SK-N-SH (cell line): ENCODE measurements at regions not wholly inside any gene's neighbourhood (a gene's known extent, or its start where the extent isn't known, plus 50 kb on each side); places are given as distances from the start of the nearest gene placed in this dataset.

ENCODE experiments used
- EP300 ChIP-seq, 2 experiments: IDR thresholded peaks; 2 replicates each; pipeline versions ENCODE4 v1.4.0 to v1.6.1; 2012; ENCODE audit warnings: borderline replicate concordance in 1 of 2, low read depth in 1 of 2, low read length in 1 of 2
- POLR2AphosphoS5 ChIP-seq: IDR thresholded peaks from 2 replicates; pipeline ENCODE4 v1.6.1; 2012; ENCODE audit warnings: low read depth, low read length
- RFX5 ChIP-seq: IDR thresholded peaks from 2 replicates; pipeline ENCODE4 v1.6.1; 2012; ENCODE audit warnings: mild to moderate bottlenecking, improper control_type of control experiment, low read length
- YY1 ChIP-seq: IDR thresholded peaks from 2 replicates; pipeline ENCODE4 v1.4.0; 2012; ENCODE audit warnings: low read depth, mild to moderate bottlenecking
- TF ChIP-seq, protein P1 (sequence below): fragments of 200-600 bp; sonication (generic); IDR thresholded peaks from 2 replicates; pipeline ENCODE4 v1.6.1; 2017; ENCODE audit warnings: antibody characterized with exemption, mild to moderate bottlenecking, moderate library complexity
- TF ChIP-seq, protein P2 (sequence below): IDR thresholded peaks from 2 replicates; pipeline ENCODE4 v1.6.1; 2012; ENCODE audit warnings: mild to moderate bottlenecking, low read depth, low read length, moderate library complexity
- TF ChIP-seq, protein P3 (sequence below): fragments of 150-350 bp; IDR thresholded peaks from 2 replicates; pipeline ENCODE4 v1.6.1; 2017; ENCODE audit warnings: antibody characterized with exemption, low read length, low read depth, borderline replicate concordance

DNA sequence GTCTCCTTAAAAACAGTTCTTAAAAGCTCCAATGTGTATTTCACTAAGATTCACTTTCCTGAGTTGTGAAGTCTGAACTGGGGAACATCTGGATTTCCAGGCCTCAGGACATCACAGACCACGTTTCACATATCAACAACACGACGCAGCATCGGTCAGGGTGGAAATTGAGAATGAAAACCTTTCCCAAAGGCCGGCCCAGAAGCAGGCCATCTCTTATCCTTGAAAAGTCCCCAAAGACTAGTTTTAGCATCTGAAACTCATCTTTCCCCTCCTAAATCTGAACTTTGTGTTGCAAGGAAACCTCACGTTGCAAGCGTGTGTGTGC, 96.4 kb upstream of the COL5A1 start:
- TF ChIP-seq, protein P1, sequence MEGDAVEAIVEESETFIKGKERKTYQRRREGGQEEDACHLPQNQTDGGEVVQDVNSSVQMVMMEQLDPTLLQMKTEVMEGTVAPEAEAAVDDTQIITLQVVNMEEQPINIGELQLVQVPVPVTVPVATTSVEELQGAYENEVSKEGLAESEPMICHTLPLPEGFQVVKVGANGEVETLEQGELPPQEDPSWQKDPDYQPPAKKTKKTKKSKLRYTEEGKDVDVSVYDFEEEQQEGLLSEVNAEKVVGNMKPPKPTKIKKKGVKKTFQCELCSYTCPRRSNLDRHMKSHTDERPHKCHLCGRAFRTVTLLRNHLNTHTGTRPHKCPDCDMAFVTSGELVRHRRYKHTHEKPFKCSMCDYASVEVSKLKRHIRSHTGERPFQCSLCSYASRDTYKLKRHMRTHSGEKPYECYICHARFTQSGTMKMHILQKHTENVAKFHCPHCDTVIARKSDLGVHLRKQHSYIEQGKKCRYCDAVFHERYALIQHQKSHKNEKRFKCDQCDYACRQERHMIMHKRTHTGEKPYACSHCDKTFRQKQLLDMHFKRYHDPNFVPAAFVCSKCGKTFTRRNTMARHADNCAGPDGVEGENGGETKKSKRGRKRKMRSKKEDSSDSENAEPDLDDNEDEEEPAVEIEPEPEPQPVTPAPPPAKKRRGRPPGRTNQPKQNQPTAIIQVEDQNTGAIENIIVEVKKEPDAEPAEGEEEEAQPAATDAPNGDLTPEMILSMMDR: no peak
- TF ChIP-seq EP300 (IDR thresholded peaks at IDR 0.05; ENCODE audit: borderline replicate concordance in 1 of 2, low read depth in 1 of 2, low read length in 1 of 2): no peak
- no peak for TF ChIP-seq POLR2AphosphoS5
- TF ChIP-seq, protein P2, sequence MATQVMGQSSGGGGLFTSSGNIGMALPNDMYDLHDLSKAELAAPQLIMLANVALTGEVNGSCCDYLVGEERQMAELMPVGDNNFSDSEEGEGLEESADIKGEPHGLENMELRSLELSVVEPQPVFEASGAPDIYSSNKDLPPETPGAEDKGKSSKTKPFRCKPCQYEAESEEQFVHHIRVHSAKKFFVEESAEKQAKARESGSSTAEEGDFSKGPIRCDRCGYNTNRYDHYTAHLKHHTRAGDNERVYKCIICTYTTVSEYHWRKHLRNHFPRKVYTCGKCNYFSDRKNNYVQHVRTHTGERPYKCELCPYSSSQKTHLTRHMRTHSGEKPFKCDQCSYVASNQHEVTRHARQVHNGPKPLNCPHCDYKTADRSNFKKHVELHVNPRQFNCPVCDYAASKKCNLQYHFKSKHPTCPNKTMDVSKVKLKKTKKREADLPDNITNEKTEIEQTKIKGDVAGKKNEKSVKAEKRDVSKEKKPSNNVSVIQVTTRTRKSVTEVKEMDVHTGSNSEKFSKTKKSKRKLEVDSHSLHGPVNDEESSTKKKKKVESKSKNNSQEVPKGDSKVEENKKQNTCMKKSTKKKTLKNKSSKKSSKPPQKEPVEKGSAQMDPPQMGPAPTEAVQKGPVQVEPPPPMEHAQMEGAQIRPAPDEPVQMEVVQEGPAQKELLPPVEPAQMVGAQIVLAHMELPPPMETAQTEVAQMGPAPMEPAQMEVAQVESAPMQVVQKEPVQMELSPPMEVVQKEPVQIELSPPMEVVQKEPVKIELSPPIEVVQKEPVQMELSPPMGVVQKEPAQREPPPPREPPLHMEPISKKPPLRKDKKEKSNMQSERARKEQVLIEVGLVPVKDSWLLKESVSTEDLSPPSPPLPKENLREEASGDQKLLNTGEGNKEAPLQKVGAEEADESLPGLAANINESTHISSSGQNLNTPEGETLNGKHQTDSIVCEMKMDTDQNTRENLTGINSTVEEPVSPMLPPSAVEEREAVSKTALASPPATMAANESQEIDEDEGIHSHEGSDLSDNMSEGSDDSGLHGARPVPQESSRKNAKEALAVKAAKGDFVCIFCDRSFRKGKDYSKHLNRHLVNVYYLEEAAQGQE: no peak
- TF ChIP-seq RFX5: no peak
- no peak for TF ChIP-seq YY1
- TF ChIP-seq, protein P3, sequence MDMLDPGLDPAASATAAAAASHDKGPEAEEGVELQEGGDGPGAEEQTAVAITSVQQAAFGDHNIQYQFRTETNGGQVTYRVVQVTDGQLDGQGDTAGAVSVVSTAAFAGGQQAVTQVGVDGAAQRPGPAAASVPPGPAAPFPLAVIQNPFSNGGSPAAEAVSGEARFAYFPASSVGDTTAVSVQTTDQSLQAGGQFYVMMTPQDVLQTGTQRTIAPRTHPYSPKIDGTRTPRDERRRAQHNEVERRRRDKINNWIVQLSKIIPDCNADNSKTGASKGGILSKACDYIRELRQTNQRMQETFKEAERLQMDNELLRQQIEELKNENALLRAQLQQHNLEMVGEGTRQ: no peak
